ENCODE measurements at regions not wholly inside any gene's neighbourhood (a gene's known extent, or its start where the extent isn't known, plus 50 kb on each side); places are given as distances from the start of the nearest gene placed in this dataset.

DNA sequence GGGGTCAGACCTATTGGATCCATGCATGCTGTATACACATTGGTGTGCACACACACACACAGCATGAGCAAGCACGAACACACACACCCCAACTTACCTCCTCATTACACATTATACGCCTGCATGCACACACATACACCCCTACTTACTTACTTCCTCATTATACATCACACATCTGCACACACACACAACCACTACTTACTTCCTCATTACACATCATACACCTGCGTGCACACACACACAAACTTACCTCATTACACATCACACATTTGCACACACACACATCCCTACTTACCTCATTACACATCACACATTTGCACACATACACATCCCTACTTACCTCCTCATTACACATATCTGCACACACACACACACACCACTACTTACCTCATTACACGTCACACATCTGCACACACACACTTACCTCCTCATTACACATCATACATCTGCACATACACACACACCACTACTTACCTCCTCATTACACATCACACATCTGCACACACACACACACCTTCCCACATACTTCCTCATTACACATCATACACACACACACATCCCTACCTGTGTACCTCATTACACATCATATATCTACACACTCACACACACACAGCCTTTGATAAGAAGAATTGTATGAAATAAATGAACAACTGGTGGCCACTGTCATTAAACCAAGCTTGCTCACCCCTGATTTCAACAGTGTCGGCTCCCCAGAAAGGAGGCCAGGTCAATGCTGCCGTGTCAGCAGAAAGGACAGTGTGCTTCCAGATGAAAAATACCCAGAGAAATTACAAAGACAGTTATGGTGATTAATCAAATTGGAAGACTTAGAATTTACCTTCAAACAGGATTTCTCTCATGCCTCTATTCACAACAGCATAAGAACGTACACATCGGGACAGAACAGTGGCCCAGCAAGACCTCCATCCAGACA, 117.8 kb downstream of the SETD4 start:
- TF ChIP-seq POLR2A (IDR thresholded peaks at IDR 0.05; ENCODE audit: low read length) (no peak), GATA1 (IDR thresholded peaks at IDR 0.05; ENCODE audit: low read depth, low read length) (no peak)

All from erythroblast (primary cell).